ENCODE measurements at regions not wholly inside any gene's neighbourhood (a gene's known extent, or its start where the extent isn't known, plus 50 kb on each side); places are given as distances from the start of the nearest gene placed in this dataset.

DNA sequence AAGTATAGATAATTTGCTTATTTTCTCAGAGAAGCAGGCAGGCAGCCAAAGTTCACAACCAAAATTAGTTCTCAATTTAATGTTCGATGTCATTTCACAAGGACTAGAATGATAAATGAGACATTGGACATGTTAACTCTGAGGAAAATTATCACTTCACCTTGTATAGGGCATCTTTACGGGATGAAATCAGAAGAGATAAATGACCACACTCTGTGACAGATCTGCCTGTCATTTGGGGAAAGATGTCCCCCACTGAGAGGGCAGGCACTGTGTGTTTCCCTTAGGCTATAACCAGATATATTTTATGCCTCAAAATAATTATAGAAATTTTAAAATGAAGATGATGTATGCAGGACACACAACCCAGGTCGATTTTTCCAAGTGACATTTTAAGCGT, 642.9 kb downstream of the BRINP3 start:
- no peak for TF ChIP-seq POLR2A (IDR thresholded peaks at IDR 0.05)
- TF ChIP-seq, protein P1, sequence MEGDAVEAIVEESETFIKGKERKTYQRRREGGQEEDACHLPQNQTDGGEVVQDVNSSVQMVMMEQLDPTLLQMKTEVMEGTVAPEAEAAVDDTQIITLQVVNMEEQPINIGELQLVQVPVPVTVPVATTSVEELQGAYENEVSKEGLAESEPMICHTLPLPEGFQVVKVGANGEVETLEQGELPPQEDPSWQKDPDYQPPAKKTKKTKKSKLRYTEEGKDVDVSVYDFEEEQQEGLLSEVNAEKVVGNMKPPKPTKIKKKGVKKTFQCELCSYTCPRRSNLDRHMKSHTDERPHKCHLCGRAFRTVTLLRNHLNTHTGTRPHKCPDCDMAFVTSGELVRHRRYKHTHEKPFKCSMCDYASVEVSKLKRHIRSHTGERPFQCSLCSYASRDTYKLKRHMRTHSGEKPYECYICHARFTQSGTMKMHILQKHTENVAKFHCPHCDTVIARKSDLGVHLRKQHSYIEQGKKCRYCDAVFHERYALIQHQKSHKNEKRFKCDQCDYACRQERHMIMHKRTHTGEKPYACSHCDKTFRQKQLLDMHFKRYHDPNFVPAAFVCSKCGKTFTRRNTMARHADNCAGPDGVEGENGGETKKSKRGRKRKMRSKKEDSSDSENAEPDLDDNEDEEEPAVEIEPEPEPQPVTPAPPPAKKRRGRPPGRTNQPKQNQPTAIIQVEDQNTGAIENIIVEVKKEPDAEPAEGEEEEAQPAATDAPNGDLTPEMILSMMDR (IDR thresholded peaks at IDR 0.05): no peak

All from sigmoid colon (tissue), 3 donors.